ENCODE measurements at regions not wholly inside any gene's neighbourhood (a gene's known extent, or its start where the extent isn't known, plus 50 kb on each side); places are given as distances from the start of the nearest gene placed in this dataset.

DNA sequence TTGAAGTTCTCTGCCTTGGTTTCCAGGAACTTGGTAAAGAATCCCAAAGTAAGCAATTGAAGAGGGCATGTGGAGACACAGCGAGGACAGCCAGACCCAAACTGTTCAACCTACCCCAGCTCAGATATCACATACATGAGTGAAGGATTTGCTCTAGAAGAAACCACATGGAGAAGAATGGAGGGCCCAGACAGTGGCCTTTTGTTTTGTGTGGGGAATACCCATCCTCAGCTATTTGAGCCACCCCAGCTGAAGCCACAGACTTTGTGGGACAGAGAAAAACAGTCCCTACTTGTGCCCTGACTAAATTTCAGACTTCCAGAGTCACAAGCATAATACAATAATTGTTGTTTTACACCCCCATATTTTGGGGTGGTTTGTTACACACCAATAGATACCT is 387.1 kb downstream of the ZSWIM6 start:
- no peak for TF ChIP-seq FOXA1 (IDR thresholded peaks at IDR 0.05)
- TF ChIP-seq NFRKB (IDR thresholded peaks at IDR 0.05) = no peak
- no peak for TF ChIP-seq FOXM1 (IDR thresholded peaks at IDR 0.05; ENCODE audit: borderline replicate concordance)
- no peak for TF ChIP-seq L3MBTL2 (conservative IDR thresholded peaks at IDR 0.05)
- TF ChIP-seq ZNF384 (IDR thresholded peaks at IDR 0.05) = no peak
- no peak for TF ChIP-seq TARDBP (IDR thresholded peaks at IDR 0.05)
- TF ChIP-seq ARNT (IDR thresholded peaks at IDR 0.05) = no peak
- no peak for TF ChIP-seq CTBP1 (IDR thresholded peaks at IDR 0.05; ENCODE audit: borderline replicate concordance)
